ENCODE measurements at regions not wholly inside any gene's neighbourhood (a gene's known extent, or its start where the extent isn't known, plus 50 kb on each side); places are given as distances from the start of the nearest gene placed in this dataset.

GRCh38 chr16:6250511-6250910, 1082.1 kb upstream of the RBFOX1 start:
- Histone ChIP-seq H3K4me3 (ENCODE audit: insufficient read depth, low read depth, low read length, poor library complexity, severe bottlenecking) (no peak overlapping the region), H3K36me3 (ENCODE audit: control insufficient read depth, insufficient read depth, low read length) (no peaks in the 10 kb centered on the region), H3K27me3 (replicated peaks; ENCODE audit: control insufficient read depth, insufficient read depth, low read length, poor library complexity, severe bottlenecking) (no peaks in the 10 kb centered on the region), H3K27ac (ENCODE audit: insufficient read depth, low read length, poor library complexity, severe bottlenecking) (no peak overlapping the region), H3K9me3 (ENCODE audit: control insufficient read depth, low read length) (no peaks in the 10 kb centered on the region), H3K4me1 (ENCODE audit: control insufficient read depth, insufficient read depth, low read length, poor library complexity, severe bottlenecking) (no peaks in the 10 kb centered on the region)
- DNase-seq, result no peak

GRCh38 chr16:6249863-6250262, 1082.8 kb upstream of the RBFOX1 start:
- no peaks in the 10 kb centered on the region for H3K36me3 ChIP-seq (ENCODE audit: control insufficient read depth, insufficient read depth, low read length)
- H3K27me3 ChIP-seq (replicated peaks; ENCODE audit: control insufficient read depth, insufficient read depth, low read length, poor library complexity, severe bottlenecking), result no peaks in the 10 kb centered on the region
- no peak for DNase-seq

GRCh38 chr16:6248199-6248598, 1084.4 kb upstream of the RBFOX1 start:
- Histone ChIP-seq H3K9me3 (ENCODE audit: control insufficient read depth, low read length) (no peaks in the 10 kb centered on the region), H3K36me3 (ENCODE audit: control insufficient read depth, insufficient read depth, low read length) (no peaks in the 10 kb centered on the region), H3K27ac (ENCODE audit: insufficient read depth, low read length, poor library complexity, severe bottlenecking) (no peak overlapping the region), H3K4me3 (ENCODE audit: insufficient read depth, low read depth, low read length, poor library complexity, severe bottlenecking) (no peak overlapping the region), H3K27me3 (replicated peaks; ENCODE audit: control insufficient read depth, insufficient read depth, low read length, poor library complexity, severe bottlenecking) (no peaks in the 10 kb centered on the region), H3K4me1 (ENCODE audit: control insufficient read depth, insufficient read depth, low read length, poor library complexity, severe bottlenecking) (no peaks in the 10 kb centered on the region)
- no peak for DNase-seq

More at GRCh38 chr16:6249863-6250262, 1082.8 kb upstream of the RBFOX1 start:
- Histone ChIP-seq H3K4me1 (ENCODE audit: control insufficient read depth, insufficient read depth, low read length, poor library complexity, severe bottlenecking) (no peaks in the 10 kb centered on the region), H3K27ac (ENCODE audit: insufficient read depth, low read length, poor library complexity, severe bottlenecking) (no peak overlapping the region), H3K4me3 (ENCODE audit: insufficient read depth, low read depth, low read length, poor library complexity, severe bottlenecking) (no peak overlapping the region), H3K9me3 (ENCODE audit: control insufficient read depth, low read length) (no peaks in the 10 kb centered on the region)

- H3K9me3 ChIP-seq (ENCODE audit: control insufficient read depth, low read length), result no peaks in the 10 kb centered on the region
Observed at GRCh38 chr16:6247775-6248174, 1084.9 kb upstream of the RBFOX1 start.

GRCh38 chr16:6247150-6247549, 1085.5 kb upstream of the RBFOX1 start:
- Histone ChIP-seq H3K4me1 (ENCODE audit: control insufficient read depth, insufficient read depth, low read length, poor library complexity, severe bottlenecking) (no peaks in the 10 kb centered on the region), H3K27me3 (replicated peaks; ENCODE audit: control insufficient read depth, insufficient read depth, low read length, poor library complexity, severe bottlenecking) (no peaks in the 10 kb centered on the region), H3K9me3 (ENCODE audit: control insufficient read depth, low read length) (no peaks in the 10 kb centered on the region), H3K36me3 (ENCODE audit: control insufficient read depth, insufficient read depth, low read length) (no peaks in the 10 kb centered on the region), H3K4me3 (ENCODE audit: insufficient read depth, low read depth, low read length, poor library complexity, severe bottlenecking) (no peak overlapping the region), H3K27ac (ENCODE audit: insufficient read depth, low read length, poor library complexity, severe bottlenecking) (no peak overlapping the region)
- DNase-seq, result no peak

More at GRCh38 chr16:6247775-6248174, 1084.9 kb upstream of the RBFOX1 start:
- no peak for DNase-seq
- no peak overlapping the region for H3K27ac ChIP-seq (ENCODE audit: insufficient read depth, low read length, poor library complexity, severe bottlenecking)
- no peaks in the 10 kb centered on the region for H3K27me3 ChIP-seq (replicated peaks; ENCODE audit: control insufficient read depth, insufficient read depth, low read length, poor library complexity, severe bottlenecking)
- H3K4me1 ChIP-seq (ENCODE audit: control insufficient read depth, insufficient read depth, low read length, poor library complexity, severe bottlenecking), result no peaks in the 10 kb centered on the region
- H3K4me3 ChIP-seq (ENCODE audit: insufficient read depth, low read depth, low read length, poor library complexity, severe bottlenecking), result no peak overlapping the region
- no peaks in the 10 kb centered on the region for H3K36me3 ChIP-seq (ENCODE audit: control insufficient read depth, insufficient read depth, low read length)

GRCh38 chr16:6246266-6246665, 1086.4 kb upstream of the RBFOX1 start:
- H3K27ac ChIP-seq (ENCODE audit: insufficient read depth, low read length, poor library complexity, severe bottlenecking), result no peak overlapping the region
- no peaks in the 10 kb centered on the region for H3K27me3 ChIP-seq (replicated peaks; ENCODE audit: control insufficient read depth, insufficient read depth, low read length, poor library complexity, severe bottlenecking)
- H3K4me1 ChIP-seq (ENCODE audit: control insufficient read depth, insufficient read depth, low read length, poor library complexity, severe bottlenecking), result no peaks in the 10 kb centered on the region
- DNase-seq, result no peak
- no peaks in the 10 kb centered on the region for H3K9me3 ChIP-seq (ENCODE audit: control insufficient read depth, low read length)
- no peak overlapping the region for H3K4me3 ChIP-seq (ENCODE audit: insufficient read depth, low read depth, low read length, poor library complexity, severe bottlenecking)
- no peaks in the 10 kb centered on the region for H3K36me3 ChIP-seq (ENCODE audit: control insufficient read depth, insufficient read depth, low read length)

- DNase-seq, result no peak
- Histone ChIP-seq H3K4me1 (ENCODE audit: control insufficient read depth, insufficient read depth, low read length, poor library complexity, severe bottlenecking) (no peaks in the 10 kb centered on the region), H3K27ac (ENCODE audit: insufficient read depth, low read length, poor library complexity, severe bottlenecking) (no peak overlapping the region), H3K9me3 (ENCODE audit: control insufficient read depth, low read length) (no peaks in the 10 kb centered on the region), H3K27me3 (replicated peaks; ENCODE audit: control insufficient read depth, insufficient read depth, low read length, poor library complexity, severe bottlenecking) (no peaks in the 10 kb centered on the region), H3K4me3 (ENCODE audit: insufficient read depth, low read depth, low read length, poor library complexity, severe bottlenecking) (no peak overlapping the region), H3K36me3 (ENCODE audit: control insufficient read depth, insufficient read depth, low read length) (no peaks in the 10 kb centered on the region)
Observed at GRCh38 chr16:6232056-6232455, 1100.6 kb upstream of the RBFOX1 start.

GRCh38 chr16:6231398-6231797, 1101.2 kb upstream of the RBFOX1 start:
- Histone ChIP-seq H3K9me3 (ENCODE audit: control insufficient read depth, low read length) (no peaks in the 10 kb centered on the region), H3K4me3 (ENCODE audit: insufficient read depth, low read depth, low read length, poor library complexity, severe bottlenecking) (no peak overlapping the region), H3K27ac (ENCODE audit: insufficient read depth, low read length, poor library complexity, severe bottlenecking) (no peak overlapping the region), H3K36me3 (ENCODE audit: control insufficient read depth, insufficient read depth, low read length) (no peaks in the 10 kb centered on the region), H3K4me1 (ENCODE audit: control insufficient read depth, insufficient read depth, low read length, poor library complexity, severe bottlenecking) (no peaks in the 10 kb centered on the region), H3K27me3 (replicated peaks; ENCODE audit: control insufficient read depth, insufficient read depth, low read length, poor library complexity, severe bottlenecking) (no peaks in the 10 kb centered on the region)
- DNase-seq, result no peak

GRCh38 chr16:6229186-6229585, 1103.5 kb upstream of the RBFOX1 start:
- H3K27me3 ChIP-seq (replicated peaks; ENCODE audit: control insufficient read depth, insufficient read depth, low read length, poor library complexity, severe bottlenecking), result no peaks in the 10 kb centered on the region
- no peaks in the 10 kb centered on the region for H3K4me1 ChIP-seq (ENCODE audit: control insufficient read depth, insufficient read depth, low read length, poor library complexity, severe bottlenecking)
- no peaks in the 10 kb centered on the region for H3K36me3 ChIP-seq (ENCODE audit: control insufficient read depth, insufficient read depth, low read length)
- no peak overlapping the region for H3K27ac ChIP-seq (ENCODE audit: insufficient read depth, low read length, poor library complexity, severe bottlenecking)
- no peak for DNase-seq
- no peak overlapping the region for H3K4me3 ChIP-seq (ENCODE audit: insufficient read depth, low read depth, low read length, poor library complexity, severe bottlenecking)
- H3K9me3 ChIP-seq (ENCODE audit: control insufficient read depth, low read length), result no peaks in the 10 kb centered on the region

- Histone ChIP-seq H3K27me3 (replicated peaks; ENCODE audit: control insufficient read depth, insufficient read depth, low read length, poor library complexity, severe bottlenecking) (no peaks in the 10 kb centered on the region), H3K36me3 (ENCODE audit: control insufficient read depth, insufficient read depth, low read length) (no peaks in the 10 kb centered on the region), H3K27ac (ENCODE audit: insufficient read depth, low read length, poor library complexity, severe bottlenecking) (no peak overlapping the region), H3K4me3 (ENCODE audit: insufficient read depth, low read depth, low read length, poor library complexity, severe bottlenecking) (no peak overlapping the region), H3K9me3 (ENCODE audit: control insufficient read depth, low read length) (no peaks in the 10 kb centered on the region), H3K4me1 (ENCODE audit: control insufficient read depth, insufficient read depth, low read length, poor library complexity, severe bottlenecking) (no peaks in the 10 kb centered on the region)
- no peak for DNase-seq
Observed at GRCh38 chr16:6218855-6219254, 1113.8 kb upstream of the RBFOX1 start.

- DNase-seq, result no peak
- no peak overlapping the region for H3K4me3 ChIP-seq (ENCODE audit: insufficient read depth, low read depth, low read length, poor library complexity, severe bottlenecking)
- no peak overlapping the region for H3K27ac ChIP-seq (ENCODE audit: insufficient read depth, low read length, poor library complexity, severe bottlenecking)
- H3K36me3 ChIP-seq (ENCODE audit: control insufficient read depth, insufficient read depth, low read length), result no peaks in the 10 kb centered on the region
- H3K4me1 ChIP-seq (ENCODE audit: control insufficient read depth, insufficient read depth, low read length, poor library complexity, severe bottlenecking), result no peaks in the 10 kb centered on the region
- H3K27me3 ChIP-seq (replicated peaks; ENCODE audit: control insufficient read depth, insufficient read depth, low read length, poor library complexity, severe bottlenecking), result no peaks in the 10 kb centered on the region
- no peaks in the 10 kb centered on the region for H3K9me3 ChIP-seq (ENCODE audit: control insufficient read depth, low read length)
Observed at GRCh38 chr16:6216836-6217235, 1115.8 kb upstream of the RBFOX1 start.

Measured in effector memory CD4-positive, alpha-beta T cell (primary cell).